ENCODE measurements at regions not wholly inside any gene's neighbourhood (a gene's known extent, or its start where the extent isn't known, plus 50 kb on each side); places are given as distances from the start of the nearest gene placed in this dataset.

DNA sequence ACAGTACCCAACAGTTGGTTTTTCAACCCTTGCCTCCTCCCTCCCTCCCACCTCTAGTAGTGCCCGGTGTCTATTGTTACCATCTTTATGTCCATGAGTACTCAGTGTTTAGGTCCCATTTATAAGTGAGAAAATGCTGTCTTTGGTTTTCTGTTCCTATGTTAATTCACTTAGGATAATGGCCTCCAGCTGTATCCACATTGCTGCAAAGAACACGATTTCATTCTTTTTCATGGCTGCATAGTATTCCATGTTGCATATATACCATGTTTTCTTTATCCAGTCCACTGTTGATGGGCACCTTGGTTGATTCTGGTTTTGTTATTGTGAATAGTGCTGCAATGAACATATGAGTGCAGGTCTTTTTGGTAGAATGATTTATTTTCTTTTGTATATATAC is 631.3 kb downstream of the MED13L start:
- no peak for DNase-seq (ENCODE audit: low read depth in 2 of 2)

DNA sequence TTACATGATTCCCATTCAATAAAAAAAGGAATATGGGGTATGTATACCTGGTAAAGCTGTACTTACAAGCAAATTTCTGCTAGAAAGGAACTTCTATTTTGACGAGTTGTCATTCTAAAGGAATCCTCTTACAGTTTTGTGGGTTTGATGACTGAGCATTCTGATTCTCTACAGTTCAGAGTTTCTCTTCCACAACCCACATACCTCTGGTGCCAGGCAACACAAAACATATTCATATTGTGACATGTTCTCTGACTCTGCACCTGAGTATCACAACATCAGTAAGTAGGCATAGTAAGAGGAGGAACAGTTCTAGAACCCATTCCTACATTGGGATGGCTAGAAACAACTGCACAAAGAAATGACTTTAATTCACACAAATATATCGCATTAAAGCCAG is 636.6 kb downstream of the MED13L start:
- DNase-seq (ENCODE audit: low read depth in 2 of 2), result no peak

DNA sequence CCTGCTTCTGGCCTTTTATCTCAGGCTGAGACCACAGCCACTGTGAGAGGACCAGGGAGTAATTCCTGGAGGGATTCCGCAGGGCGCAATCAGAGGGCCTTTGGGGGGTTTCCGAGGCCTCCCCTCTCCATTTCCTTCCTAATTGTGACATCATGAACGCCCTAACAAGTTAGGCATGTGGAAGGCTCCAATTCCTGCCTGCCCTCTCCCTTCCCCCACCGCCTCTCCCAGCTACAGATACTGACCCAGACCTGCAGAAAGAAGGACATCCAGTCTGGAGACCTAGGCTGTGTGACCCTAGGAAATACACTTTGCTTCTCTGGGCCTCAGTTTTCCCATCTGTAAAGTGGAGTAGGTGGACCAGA is 637.9 kb downstream of the MED13L start:
- no peak for DNase-seq (ENCODE audit: low read depth in 2 of 2)

DNA sequence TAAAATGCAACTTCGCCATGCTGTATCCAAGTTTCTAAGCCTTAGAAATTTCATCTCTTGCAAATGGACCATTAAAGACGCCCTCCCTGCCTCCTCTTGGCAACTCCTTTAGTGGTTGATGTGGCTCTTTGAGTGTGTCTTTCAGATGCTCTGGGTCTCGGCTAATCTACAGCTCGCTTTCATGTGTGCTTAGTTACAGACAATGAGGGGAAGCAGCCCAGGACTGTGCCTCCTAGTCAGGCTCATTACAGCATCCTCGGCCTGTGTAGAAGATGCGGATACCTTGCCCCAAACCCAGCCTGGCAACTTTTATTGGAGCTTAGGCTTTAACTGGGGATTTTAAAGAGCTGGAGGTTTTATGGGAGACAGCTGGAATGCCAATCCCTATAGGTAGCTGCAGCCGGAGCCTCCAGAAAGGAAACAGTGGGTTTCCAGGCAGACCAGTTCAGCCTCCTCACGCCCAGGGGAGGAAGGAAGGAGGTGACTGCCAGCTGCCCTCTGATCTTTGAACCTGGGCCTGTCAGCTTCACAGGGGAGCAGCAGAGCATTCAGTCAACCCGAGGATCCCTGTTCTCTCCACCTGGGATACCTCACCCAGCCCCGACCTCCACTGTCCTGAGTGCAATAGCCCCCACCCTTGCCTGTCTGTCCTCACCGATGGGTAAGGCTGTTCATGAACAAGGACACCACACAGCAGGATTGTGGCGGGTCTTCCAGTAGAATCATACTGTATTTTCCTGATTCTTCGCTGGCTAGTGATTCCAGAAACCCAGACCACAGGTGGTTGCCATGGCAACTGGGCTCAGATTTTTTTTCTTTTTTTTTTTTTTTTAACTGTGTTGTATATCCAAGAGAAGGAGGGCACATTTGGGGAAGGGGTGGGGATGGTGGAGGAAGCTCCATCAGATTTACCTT is 638.5 kb downstream of the MED13L start:
- DNase-seq (ENCODE audit: low read depth in 2 of 2), result no peak

DNA sequence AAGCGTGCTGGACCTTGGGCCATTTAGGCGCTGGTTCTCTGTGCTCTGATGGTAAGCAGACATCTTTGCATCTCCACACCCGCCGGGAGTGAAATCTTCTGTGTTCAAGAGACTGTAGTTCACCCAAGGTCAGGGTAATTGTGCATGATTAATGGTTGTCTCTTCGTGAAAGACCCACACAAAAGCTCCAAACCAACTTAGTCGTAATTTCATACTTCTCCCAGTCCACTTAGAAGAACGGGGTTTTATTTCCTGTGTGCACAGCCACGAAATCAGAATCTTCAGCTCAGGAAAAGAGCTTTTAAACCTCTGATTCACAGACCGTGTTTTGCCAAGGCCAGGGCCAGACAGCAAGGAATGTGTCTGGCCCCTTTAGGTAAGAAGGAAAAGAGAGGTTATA is 640.9 kb downstream of the MED13L start:
- no peak for DNase-seq (ENCODE audit: low read depth in 2 of 2)

DNA sequence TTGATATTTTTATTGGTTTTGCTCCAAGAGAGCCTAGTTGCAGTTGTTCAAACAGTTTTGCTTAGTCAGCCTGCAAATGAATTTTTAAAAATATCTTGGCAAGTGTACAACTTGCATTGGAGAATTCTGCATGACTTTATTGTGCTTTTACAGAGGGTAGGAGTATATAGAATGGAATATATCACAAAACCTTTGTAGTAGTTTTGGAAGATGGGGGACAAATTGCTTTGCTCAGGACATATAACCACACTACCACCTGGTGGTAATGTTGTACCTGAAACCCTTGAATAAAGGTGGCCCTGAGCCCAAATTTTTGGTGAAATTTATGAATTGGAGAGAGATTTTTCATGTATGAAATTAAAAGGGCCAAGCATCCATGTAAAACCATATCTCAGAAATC is 645.2 kb downstream of the MED13L start:
- DNase-seq (ENCODE audit: low read depth in 2 of 2), result no peak

DNA sequence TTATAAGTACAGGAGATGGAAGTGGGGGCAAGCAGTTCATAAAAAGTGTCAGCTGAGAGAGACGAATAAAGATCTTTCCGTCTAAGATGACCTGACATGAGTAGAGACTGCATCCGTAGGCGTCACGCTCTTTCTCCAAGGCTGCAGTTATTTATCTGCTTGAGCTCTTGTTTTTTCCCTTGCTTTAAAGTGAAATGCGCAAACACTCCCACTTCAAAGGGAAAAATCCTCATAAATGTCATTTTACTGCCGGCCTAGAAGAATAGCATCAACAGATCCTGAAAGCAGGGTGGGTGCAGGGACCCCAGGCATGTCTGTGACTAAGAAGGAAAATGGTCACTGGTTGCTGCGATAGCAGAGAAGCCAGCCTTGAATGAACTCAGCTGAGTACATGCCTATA is 647.4 kb downstream of the MED13L start:
- DNase-seq (ENCODE audit: low read depth in 2 of 2), result no peak

DNA sequence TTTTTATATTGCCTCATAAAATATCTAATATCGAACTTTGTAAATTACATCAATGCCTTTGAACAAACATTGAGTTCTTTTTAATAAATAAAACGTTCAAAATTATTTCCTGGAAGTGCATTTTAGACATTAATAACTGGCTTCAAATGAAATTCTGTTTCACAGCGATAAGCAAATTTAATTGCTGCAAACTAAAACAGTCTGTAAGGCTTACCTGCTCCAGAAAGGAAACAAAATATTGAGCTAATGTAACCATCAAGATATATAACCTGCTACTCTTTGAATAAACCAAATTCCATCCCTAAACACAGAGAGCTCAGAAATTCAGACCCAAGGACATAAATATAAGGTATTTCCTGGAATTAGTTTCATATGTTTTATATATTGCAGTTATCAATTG is 651.3 kb downstream of the MED13L start:
- DNase-seq (ENCODE audit: low read depth in 2 of 2), result no peak

DNA sequence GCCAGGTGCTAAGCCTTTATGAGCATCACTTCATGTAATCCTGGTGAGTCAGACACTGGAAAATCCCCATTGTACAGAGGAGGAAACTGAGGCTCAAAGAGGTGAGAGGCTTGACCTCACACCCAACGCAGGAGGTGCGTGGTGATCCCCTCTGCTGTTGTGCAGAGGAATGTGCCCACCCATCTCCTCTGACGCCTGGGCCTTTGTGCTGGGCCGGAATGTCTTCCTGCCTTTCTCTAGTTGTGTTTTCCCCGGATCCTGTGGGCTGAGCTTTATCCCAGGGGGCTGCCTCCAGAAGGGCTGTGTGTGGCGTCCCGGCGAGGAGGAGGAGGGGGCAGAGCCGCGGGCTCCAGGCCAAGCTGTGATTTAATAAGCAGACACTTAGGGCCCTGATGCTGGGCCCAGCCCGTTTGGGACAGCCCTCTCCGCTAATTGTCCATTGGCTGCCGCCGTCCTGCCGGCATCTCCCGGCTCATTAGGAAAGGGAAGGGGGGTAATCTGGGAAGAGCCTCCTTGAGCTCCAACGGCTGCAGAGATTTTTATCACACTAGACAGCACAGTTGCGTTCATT is 653.6 kb downstream of the MED13L start:
- no peak for DNase-seq (ENCODE audit: low read depth in 2 of 2)

DNA sequence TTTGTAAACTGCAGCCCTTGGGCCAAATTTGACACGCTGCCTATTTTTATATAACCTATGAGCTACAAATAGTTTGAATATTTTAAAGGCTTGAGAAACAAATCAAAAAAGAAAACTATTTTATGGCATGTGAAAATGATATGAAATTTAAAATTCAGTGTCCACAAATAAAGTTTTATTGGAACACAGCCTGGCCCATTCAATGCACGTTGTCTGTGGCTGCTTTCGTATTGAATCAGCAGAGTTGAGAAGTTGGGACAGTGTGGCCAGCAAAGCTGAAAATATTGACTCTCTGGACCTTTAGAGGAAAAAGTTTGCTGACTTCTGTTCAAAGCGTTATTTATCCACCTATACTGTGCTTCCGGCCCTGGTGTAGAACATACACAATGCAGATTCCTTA is 654.2 kb downstream of the MED13L start:
- no peak for DNase-seq (ENCODE audit: low read depth in 2 of 2)

DNA sequence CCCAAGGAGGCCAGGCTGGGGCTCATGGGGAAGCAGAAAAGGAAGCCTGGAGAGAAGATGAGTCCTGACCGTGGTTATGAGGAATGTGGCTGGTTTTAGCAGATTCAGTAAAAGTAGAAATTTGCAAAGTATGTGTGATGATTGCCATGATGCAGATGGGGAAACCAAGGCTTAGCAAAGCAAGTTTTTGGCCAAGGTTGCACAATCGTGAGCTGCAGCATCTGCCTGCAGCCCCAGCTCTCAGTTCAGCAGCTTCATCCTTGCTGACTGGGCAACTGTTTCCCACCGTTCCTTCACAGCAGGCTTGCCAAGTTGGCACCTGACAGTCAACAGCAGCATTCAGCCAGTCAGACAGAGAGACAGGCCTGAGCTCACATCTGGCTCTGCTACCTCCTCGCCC is 656.7 kb downstream of the MED13L start:
- no peak for DNase-seq (ENCODE audit: low read depth in 2 of 2)

DNA sequence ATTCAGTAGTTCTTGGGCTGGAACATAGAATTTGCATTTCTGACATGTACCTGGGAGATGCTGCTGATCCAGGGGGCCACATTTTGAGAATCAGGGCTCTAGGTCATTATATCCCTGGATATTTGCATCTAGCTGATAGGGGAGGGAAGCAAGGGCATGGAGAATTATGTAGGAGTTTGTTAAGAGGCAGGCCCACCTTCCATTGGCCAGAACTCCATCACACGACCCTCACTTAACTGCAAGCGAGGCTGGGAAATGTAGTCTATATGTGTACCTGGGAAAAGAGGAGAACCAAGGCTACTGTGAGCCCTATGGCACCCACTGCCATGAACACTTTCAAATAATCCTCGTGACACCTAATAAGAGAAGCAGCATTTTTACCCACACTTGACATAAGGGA is 657.6 kb downstream of the MED13L start:
- DNase-seq (ENCODE audit: low read depth in 2 of 2), result no peak

DNA sequence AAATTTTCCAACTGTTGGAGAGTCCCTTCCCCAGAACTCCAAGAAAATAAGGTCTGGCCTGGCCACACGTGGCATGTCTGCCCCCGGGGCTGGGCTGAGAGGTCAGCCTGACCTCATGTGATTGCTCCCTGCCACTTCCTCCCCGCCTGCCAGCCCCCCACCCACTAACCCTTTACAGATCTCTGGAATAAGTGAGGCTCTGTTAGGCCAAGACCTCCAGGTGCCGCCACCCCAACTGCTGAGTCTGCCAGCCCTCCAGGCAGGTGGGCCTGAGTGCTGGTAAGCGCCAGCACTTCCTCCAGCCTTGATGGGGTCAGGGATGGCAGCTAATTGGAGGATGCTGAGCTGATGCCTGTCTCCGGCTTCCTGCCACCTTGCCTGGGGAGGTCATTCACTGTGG is 658.4 kb downstream of the MED13L start:
- no peak for DNase-seq (ENCODE audit: low read depth in 2 of 2)

DNA sequence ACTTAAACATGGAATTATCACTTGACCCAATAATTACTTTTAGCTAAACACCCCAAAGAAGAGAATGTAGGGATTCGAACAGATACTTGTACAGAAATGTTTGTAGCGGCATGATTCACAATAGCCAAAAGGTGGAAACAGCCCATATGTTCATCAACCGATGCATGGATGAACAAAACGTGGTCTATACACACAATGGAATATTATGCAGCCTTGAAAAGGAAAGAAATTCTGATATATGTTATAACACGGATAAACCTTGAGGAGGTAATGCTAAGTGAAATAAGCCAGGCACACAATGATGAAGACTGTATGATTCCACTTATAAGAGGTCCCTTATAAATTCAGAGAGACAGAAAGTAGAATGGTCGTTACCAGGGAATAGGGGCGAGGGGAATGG is 659.4 kb downstream of the MED13L start:
- no peak for DNase-seq (ENCODE audit: low read depth in 2 of 2)

DNA sequence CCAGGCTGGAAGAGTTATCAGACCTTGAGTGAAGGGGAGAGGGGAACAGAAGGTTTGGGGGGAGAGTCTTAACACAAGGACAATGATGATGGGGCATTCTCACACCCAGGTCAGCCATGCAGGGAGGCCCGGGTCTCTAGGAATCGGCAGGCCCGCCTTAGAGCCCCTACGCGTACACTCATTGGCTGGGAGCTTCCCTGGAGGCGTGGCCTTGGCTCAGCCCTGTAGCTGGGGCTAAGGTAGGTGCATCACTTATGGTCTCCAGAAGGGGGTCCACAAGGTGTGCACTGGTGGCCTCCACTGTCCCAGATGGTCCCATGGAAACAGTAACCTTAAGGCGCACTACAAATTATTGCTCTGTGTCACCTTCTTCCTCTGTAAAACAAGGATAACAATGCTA is 660.1 kb downstream of the MED13L start:
- no peak for DNase-seq (ENCODE audit: low read depth in 2 of 2)

DNA sequence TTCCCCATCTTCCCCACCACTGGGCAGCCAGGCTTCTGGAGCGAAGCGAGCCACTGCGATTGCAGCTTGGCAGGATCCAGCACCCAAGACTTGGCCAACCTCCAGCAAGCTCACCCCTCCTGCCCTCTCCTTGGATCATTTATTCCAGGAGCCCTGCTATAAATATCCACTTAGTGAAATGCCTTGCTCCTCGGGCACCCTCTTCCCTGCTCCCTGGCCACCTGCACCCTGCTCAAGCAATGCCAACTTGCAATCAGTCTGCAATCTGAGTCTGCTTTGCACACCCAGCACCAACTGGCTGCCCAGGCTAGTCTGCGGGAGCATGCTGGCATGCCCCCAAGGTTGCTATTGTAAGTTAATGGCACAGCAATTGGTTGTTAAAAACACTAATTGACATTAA is 666.0 kb downstream of the MED13L start:
- DNase-seq (ENCODE audit: low read depth in 2 of 2), result no peak

DNA sequence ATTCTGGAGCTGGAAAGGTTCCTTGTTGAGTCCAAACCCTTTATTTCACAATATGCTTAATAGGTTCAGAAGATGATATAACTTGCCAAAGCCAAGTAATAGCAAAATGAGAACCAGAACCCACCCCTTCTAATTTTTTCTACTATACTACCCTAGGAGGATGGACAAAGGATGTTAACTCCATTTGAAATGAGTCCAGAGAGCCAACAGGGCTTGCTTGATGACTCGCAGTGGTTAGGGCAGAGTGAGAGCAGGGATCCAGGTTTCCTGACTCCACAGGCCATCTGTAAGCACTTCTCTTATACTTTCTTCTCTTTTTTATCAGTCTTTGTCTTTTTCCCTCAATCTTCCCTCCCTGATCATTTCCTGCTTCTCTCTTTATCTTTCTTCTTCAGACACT is 668.1 kb downstream of the MED13L start:
- no peak for DNase-seq (ENCODE audit: low read depth in 2 of 2)

DNA sequence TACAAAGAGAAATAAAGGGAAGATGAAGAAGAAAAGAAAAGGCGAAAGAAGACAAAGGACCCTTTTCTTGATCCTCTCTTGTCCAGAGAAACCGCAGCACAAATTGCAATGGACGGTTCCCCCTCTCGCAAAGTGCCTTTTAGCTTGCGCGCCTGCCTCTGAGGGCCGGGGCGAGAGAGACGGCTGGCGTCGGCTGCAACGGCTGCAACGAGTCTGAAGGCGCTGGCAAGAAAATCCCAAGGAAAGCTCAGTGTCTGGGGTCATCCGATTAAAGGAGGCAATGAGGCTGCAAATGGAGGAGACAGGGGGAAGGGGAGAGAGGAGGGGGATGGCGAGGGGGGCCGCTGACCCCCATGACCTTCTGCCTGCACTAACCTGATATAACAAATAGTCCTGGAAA is 671.5 kb downstream of the MED13L start:
- DNase-seq (ENCODE audit: low read depth in 2 of 2), result no peak

DNA sequence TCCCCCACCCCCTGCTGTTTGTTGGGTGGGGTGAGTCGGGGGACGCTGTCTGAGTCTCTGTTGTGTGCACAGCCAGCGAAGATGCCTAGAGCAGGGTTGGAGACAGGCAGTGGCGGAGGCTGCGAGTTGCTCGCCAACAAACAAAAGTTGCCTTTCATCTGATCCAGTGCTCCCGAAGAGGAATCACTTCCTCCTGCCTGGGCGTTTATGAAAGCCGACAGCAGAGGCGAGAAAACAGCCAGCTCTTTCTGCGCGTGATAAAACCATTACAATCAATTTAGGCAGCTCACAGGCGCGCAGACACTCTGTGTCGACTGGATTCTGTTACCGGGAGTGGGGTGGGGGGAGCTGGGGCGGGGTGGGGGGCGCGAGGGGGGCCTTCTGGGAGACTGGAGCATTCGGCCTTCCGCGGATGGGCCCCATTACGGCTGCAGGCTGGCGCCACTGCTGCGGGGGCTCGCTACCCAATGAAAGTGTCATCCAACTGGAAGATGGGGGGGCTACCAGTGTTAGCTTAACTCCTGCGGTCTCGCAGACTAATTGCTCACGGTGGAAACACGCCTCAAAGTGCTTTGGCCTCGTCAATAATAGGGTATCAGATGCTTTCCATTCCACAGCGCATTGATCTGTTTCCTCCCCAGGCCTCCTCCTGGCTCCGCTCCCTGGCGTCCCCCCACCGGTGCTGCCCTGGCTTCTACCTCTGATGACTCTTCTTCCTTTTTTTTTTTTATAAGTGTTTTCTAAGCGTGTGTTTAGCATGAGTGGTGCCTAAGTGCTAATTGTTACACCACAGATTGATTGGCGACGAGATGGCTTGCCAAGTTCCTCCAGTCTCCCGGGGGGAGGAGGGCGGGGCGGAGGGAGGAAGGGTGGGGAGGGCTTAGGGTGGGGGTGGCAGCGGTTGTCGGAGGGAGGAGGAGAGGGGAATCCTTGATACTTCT is 678.4 kb downstream of the MED13L start:
- no peak for DNase-seq (ENCODE audit: low read depth in 2 of 2)

DNA sequence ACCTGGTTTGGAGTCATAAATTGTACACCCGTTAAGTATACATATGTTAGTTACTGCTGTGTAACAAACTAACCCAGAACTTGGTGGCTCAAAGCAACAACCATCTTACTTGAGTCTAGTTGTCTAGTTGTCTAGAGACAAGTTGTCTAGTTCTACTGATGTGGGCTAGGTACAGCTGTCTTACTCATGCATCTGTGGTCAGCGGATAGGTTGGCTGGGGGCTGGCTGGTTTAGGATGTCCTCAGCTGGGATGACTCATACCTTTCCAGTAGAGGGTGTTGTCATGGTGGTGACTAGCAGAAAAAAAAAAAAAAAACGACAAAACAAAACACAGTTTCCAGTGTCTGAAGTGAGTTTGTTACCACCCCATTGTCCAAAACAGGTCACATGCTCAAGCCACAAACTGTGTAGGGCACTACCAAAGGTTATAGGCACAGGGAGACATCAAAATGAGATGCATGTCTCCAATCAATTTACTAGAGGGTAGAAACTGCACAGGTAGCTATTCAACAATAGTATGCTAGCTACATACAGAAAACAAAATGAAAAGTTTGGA is 680.3 kb downstream of the MED13L start:
- DNase-seq (ENCODE audit: low read depth in 2 of 2), result no peak

DNA sequence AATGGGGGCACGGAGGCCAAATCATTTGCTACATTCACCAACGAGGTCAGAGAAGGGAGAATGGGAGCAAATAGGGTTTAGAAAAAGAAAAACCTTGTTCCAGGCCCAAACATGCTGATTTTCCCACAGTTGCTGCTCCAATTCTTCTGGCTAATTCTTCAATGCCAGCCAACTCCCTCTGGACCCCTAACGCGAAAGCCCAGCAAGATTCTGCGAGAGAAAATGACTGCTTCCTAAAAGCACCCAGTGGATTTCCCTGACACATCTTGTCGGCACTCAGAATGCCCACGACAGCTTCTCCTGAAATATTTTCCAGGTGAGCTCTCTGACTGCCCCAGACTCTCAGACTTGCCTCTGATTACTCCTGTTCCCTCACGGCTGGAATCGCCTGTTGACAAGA is 689.4 kb downstream of the MED13L start:
- DNase-seq (ENCODE audit: low read depth in 2 of 2), result no peak

DNA sequence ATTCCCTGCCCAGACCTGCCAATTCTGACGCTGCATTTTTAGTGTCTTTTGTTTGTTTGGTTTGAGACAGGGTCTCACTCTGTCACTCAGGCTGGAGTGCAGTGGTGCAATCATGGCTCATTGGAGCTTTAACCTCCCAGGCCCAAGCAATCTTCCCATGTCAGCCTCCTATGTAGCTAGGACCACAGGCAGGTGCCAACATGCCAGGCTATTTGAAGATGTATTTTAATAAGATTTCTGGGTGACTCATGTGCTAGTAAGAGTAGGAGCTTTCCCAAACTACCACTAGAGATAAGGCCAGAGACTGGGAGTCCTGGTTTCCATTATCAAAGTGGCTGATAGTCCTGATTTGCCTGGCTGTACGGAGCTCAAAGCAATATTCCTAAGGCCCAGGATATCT is 693.3 kb downstream of the MED13L start:
- no peak for DNase-seq (ENCODE audit: low read depth in 2 of 2)
